WTC11 (cell line): ENCODE measurements at regions not wholly inside any gene's neighbourhood (a gene's known extent, or its start where the extent isn't known, plus 50 kb on each side); places are given as distances from the start of the nearest gene placed in this dataset.

ENCODE experiments used
- ATF3 ChIP-seq: sonication (generic); formaldehyde crosslinking; conservative IDR thresholded peaks from 2 replicates; pipeline ENCODE4 v1.8.1; 2022; ENCODE audit warnings: mild to moderate bottlenecking, missing genetic modification reagents
- CBFB ChIP-seq: sonication (generic); formaldehyde crosslinking; IDR thresholded peaks from 2 replicates; pipeline ENCODE4 v1.8.1; 2022; ENCODE audit warnings: mild to moderate bottlenecking, low read depth, missing genetic modification reagents
- CTCF ChIP-seq: fragments of 200-600 bp; IDR thresholded peaks from 2 replicates; pipeline ENCODE4 v1.8.0; 2022; ENCODE audit warnings: antibody characterized with exemption
- ESRRA ChIP-seq: sonication (generic); formaldehyde crosslinking; IDR thresholded peaks from 2 replicates; pipeline ENCODE4 v1.8.1; 2022; ENCODE audit warnings: mild to moderate bottlenecking, missing genetic modification reagents, borderline replicate concordance
- ETV6 ChIP-seq: sonication (generic); formaldehyde crosslinking; IDR thresholded peaks from 2 replicates; pipeline ENCODE4 v1.8.1; 2022; ENCODE audit warnings: mild to moderate bottlenecking, missing genetic modification reagents
- GABPB1 ChIP-seq: sonication (generic); formaldehyde crosslinking; IDR thresholded peaks from 2 replicates; pipeline ENCODE4 v1.8.1; 2023; ENCODE audit warnings: mild to moderate bottlenecking, missing genetic modification reagents
- IRF2 ChIP-seq: sonication (generic); formaldehyde crosslinking; IDR thresholded peaks from 2 replicates; pipeline ENCODE4 v1.8.0; 2022; ENCODE audit warnings: low read depth, missing genetic modification reagents, borderline replicate concordance
- JUN ChIP-seq: sonication (generic); formaldehyde crosslinking; IDR thresholded peaks from 2 replicates; pipeline ENCODE4 v1.8.0; 2023; ENCODE audit warnings: mild to moderate bottlenecking, missing genetic modification reagents
- PRDM15 ChIP-seq: sonication (generic); formaldehyde crosslinking; IDR thresholded peaks from 2 replicates; pipeline ENCODE4 v1.8.0; 2022; ENCODE audit warnings: missing genetic modification reagents
- SP1 ChIP-seq: sonication (generic); formaldehyde crosslinking; conservative IDR thresholded peaks from 2 replicates; pipeline ENCODE4 v1.8.1; 2022; ENCODE audit warnings: missing genetic modification reagents
- ZBTB21 ChIP-seq: sonication (generic); formaldehyde crosslinking; IDR thresholded peaks from 2 replicates; pipeline ENCODE4 v1.8.1; 2023; ENCODE audit warnings: mild to moderate bottlenecking, missing genetic modification reagents, borderline replicate concordance
- ZBTB43 ChIP-seq: sonication (generic); formaldehyde crosslinking; IDR thresholded peaks from 2 replicates; pipeline ENCODE4 v1.8.1; 2023; ENCODE audit warnings: mild to moderate bottlenecking, missing genetic modification reagents
- ZNF281 ChIP-seq: sonication (generic); formaldehyde crosslinking; IDR thresholded peaks from 2 replicates; pipeline ENCODE4 v1.8.0; 2023; ENCODE audit warnings: mild to moderate bottlenecking, missing genetic modification reagents
- TF ChIP-seq, protein P1 (sequence below): sonication (generic); formaldehyde crosslinking; IDR thresholded peaks from 2 replicates; pipeline ENCODE4 v1.8.1; 2023; ENCODE audit warnings: mild to moderate bottlenecking, missing genetic modification reagents, borderline replicate concordance

DNA sequence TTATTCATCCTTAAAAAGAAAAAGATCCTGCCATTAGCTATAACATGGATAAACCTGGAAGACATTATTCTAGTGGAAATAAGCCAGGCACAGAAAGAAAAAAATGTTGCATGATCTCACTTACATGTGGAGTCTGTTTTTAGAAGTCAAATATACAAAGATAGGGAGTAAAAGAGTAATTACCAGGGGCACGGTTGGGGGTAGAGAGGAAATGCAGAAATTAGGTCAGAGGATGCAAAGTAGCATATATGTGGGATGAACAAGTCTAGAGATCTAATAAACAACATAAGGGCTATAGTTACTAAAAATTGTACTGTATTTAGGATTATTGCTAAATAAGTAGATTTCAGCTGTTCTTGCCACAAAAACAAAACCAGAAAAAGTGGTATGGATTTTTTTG, 61.4 kb upstream of the CD53 start:
- no peak for TF ChIP-seq SP1 (CRISPR knock-in tag)
- TF ChIP-seq CTCF = no peak
- TF ChIP-seq ATF3 (CRISPR knock-in tag) = no peak
- no peak for TF ChIP-seq ESRRA (CRISPR knock-in tag)
- no peak for TF ChIP-seq ETV6 (CRISPR knock-in tag)
- no peak for TF ChIP-seq ZBTB43 (CRISPR knock-in tag)
- no peak for TF ChIP-seq PRDM15
- no peak for TF ChIP-seq IRF2
- TF ChIP-seq CBFB (CRISPR knock-in tag) = no peak
- TF ChIP-seq GABPB1 (CRISPR knock-in tag) = no peak
- no peak for TF ChIP-seq ZNF281 (CRISPR knock-in tag)
- TF ChIP-seq JUN = no peak
- TF ChIP-seq, protein P1, sequence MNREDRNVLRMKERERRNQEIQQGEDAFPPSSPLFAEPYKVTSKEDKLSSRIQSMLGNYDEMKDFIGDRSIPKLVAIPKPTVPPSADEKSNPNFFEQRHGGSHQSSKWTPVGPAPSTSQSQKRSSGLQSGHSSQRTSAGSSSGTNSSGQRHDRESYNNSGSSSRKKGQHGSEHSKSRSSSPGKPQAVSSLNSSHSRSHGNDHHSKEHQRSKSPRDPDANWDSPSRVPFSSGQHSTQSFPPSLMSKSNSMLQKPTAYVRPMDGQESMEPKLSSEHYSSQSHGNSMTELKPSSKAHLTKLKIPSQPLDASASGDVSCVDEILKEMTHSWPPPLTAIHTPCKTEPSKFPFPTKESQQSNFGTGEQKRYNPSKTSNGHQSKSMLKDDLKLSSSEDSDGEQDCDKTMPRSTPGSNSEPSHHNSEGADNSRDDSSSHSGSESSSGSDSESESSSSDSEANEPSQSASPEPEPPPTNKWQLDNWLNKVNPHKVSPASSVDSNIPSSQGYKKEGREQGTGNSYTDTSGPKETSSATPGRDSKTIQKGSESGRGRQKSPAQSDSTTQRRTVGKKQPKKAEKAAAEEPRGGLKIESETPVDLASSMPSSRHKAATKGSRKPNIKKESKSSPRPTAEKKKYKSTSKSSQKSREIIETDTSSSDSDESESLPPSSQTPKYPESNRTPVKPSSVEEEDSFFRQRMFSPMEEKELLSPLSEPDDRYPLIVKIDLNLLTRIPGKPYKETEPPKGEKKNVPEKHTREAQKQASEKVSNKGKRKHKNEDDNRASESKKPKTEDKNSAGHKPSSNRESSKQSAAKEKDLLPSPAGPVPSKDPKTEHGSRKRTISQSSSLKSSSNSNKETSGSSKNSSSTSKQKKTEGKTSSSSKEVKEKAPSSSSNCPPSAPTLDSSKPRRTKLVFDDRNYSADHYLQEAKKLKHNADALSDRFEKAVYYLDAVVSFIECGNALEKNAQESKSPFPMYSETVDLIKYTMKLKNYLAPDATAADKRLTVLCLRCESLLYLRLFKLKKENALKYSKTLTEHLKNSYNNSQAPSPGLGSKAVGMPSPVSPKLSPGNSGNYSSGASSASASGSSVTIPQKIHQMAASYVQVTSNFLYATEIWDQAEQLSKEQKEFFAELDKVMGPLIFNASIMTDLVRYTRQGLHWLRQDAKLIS (CRISPR knock-in tag) = no peak
- TF ChIP-seq ZBTB21 (CRISPR knock-in tag) = no peak
